ENCODE measurements at regions not wholly inside any gene's neighbourhood (a gene's known extent, or its start where the extent isn't known, plus 50 kb on each side); places are given as distances from the start of the nearest gene placed in this dataset.

GRCh38 chr17:33978889-33979288 lies 276.2 kb upstream of the CCL2 start:
- FAIRE-seq: no peak
- TF ChIP-seq POLR2A (IDR thresholded peaks at IDR 0.05; ENCODE audit: low read depth, low read length): no peak
- DNase-seq (ENCODE audit: insufficient read length, low spot score): no peak

- no peak for FAIRE-seq
Measured at GRCh38 chr17:33980193-33980592, 274.9 kb upstream of the CCL2 start.

GRCh38 chr17:33981711-33982601 lies 273.1 kb upstream of the CCL2 start:
- no peak for TF ChIP-seq POLR2A (IDR thresholded peaks at IDR 0.05; ENCODE audit: low read depth, low read length)
- no peak for DNase-seq (ENCODE audit: insufficient read length, low spot score)
- no peak for FAIRE-seq

More at GRCh38 chr17:33980193-33980592, 274.9 kb upstream of the CCL2 start:
- TF ChIP-seq POLR2A (IDR thresholded peaks at IDR 0.05; ENCODE audit: low read depth, low read length): no peak
- no peak for DNase-seq (ENCODE audit: insufficient read length, low spot score)

- DNase-seq (ENCODE audit: insufficient read length, low spot score) (no peak), FAIRE-seq (no peak)
- no peak for TF ChIP-seq POLR2A (IDR thresholded peaks at IDR 0.05; ENCODE audit: low read depth, low read length)
Measured at GRCh38 chr17:33982909-33983308, 272.2 kb upstream of the CCL2 start.

- FAIRE-seq (no peak), DNase-seq (ENCODE audit: insufficient read length, low spot score) (no peak)
- no peak for TF ChIP-seq POLR2A (IDR thresholded peaks at IDR 0.05; ENCODE audit: low read depth, low read length)
Measured at GRCh38 chr17:33983824-33984574, 271.1 kb upstream of the CCL2 start.

- DNase-seq (ENCODE audit: insufficient read length, low spot score): no peak
- TF ChIP-seq POLR2A (IDR thresholded peaks at IDR 0.05; ENCODE audit: low read depth, low read length): no peak
- no peak for FAIRE-seq
Measured at GRCh38 chr17:33986088-33986487, 269.0 kb upstream of the CCL2 start.

DNA sequence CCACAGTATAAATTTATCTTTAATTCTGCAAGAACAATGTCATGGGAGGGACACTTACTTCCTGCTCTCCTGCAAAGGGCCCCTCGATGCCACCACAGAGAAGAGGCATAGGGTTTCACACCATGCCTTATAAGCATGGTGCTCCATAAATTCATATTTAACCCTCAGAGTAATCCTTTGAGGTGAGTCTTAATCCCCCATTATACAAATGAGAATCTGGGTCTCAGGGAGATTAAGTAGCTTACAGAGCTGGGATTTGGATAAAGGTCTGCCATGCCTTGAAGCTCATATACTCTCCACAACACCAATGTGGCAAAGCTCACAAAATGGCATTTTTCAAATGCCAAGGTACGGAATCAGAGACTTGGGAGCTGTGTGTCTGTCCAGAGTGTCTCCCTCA lies 268.5 kb upstream of the CCL2 start:
- FAIRE-seq (no peak), DNase-seq (ENCODE audit: insufficient read length, low spot score) (no peak)
- no peak for TF ChIP-seq POLR2A (IDR thresholded peaks at IDR 0.05; ENCODE audit: low read depth, low read length)

DNA sequence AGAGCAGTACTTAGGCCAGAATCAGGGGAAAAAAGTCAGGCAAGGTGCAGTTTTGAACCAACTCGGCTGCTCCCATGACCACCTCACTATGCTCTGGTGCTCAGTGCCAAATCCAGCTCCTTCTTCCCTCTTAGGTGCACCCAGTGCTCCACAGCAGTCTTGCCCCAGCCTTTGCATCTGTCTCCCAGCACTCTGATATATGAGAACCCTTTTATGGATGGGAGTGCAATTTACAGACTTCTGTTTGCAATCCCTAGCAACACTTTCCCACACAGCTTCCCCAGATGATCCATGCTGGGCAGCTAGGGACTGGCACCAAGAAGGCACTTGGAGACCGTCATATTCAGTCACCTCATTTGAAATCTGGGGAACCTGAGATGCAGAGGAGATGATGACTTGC lies 267.9 kb upstream of the CCL2 start:
- FAIRE-seq: no peak
- DNase-seq (ENCODE audit: insufficient read length, low spot score): no peak
- TF ChIP-seq POLR2A (IDR thresholded peaks at IDR 0.05; ENCODE audit: low read depth, low read length): no peak

DNA sequence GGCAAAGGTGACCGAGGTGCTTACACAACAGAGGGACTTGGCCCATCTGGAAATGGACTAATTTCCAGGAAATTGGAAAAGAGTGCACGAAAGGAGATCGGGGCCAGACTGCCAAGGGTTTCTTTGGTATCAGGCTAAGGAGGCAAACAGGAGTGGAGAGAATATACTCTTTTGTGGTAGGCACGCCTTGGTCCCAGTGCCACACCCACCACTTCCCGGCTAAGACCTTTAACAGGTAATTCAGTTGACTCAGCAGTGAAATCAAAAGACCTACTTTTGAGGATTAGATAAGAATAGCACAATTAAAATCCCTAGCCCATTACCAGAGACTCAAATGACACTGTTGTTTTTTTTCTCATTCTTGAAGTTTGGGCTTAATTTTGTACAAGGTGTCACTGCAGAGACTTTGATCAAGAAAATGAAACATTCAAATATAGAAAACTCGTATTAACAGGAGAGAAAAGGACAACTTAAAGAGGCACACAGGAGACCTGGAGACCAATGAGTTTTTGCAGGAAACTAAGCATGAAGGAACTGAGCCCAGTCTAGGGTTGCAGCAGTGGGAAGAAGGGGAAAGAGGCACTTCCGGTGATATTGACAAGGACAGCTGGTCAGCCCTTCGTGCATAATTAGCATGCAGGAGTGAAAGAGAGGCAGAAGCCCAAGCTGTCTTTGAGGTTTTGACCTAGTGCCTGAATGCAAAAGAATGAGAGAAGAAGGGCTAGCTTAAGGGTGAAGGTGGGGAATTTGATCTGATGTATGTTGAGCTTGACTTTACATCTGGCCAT lies 265.5 kb upstream of the CCL2 start:
- TF ChIP-seq POLR2A (IDR thresholded peaks at IDR 0.05; ENCODE audit: low read depth, low read length): no peak
- no peak for DNase-seq (ENCODE audit: insufficient read length, low spot score)
- FAIRE-seq: no peak

DNA sequence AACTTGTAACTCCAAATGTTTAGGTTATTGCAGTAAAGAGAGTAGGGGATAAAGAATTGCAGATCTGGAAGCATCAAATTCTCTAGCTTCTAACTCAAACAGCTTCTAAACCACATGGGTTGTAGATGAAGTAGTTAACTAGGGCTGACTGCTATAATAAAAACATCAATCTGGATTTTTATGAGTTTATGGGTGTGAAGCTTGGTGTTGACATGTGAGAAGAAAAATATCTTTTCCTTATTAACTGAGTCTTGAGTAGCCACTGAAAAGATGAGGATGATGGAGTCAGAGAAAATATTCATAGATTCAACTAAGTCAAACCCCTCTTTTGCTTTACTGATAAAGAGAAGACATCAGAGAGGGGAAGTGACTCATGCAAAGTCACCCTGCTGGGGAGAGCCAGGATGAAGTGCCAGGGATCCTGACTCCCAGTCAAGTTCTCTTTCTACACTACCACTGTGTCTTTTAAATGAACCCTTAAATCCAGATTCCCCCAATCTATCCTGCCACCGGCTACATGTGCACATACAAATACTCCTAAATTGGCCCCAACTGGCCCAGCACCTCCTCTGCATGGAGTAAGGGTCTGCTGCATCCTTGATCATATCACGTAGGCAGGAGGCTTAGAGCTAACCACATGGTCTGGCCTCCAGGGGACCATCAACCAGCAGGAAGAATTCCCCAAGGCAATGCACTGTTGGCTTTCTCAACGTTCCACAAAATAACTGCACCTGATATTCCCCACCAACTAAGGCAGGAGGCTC lies 264.0 kb upstream of the CCL2 start:
- DNase-seq (ENCODE audit: insufficient read length, low spot score) (no peak), FAIRE-seq (no peak)
- TF ChIP-seq POLR2A (IDR thresholded peaks at IDR 0.05; ENCODE audit: low read depth, low read length): no peak

- no peak for TF ChIP-seq POLR2A (IDR thresholded peaks at IDR 0.05; ENCODE audit: low read depth, low read length)
- FAIRE-seq (no peak), DNase-seq (ENCODE audit: insufficient read length, low spot score) (no peak)
Measured at GRCh38 chr17:33992113-33992512, 263.0 kb upstream of the CCL2 start.

DNA sequence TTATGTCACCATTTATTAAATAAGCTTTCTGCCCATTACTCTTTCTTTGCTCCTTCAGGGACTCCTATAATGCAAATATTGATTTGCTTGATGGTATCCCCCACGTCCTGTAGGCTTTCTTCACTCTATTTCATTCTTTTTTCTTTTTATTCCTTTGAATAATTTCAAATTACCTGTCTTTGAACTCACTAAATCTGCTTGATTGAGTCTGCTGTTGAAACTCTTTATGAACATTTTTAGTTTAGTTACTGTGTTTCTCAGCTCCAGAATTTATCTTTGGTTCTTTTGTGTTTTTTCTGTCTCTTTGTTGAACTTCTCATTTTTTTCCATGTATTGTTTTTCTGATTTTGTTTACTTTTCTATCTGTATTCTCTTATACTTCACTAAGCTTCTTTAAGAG lies 254.4 kb upstream of the CCL2 start:
- no peak for FAIRE-seq

GRCh38 chr17:34001246-34001645 lies 253.8 kb upstream of the CCL2 start:
- FAIRE-seq (no peak), DNase-seq (ENCODE audit: insufficient read length, low spot score) (no peak)
- TF ChIP-seq POLR2A (IDR thresholded peaks at IDR 0.05; ENCODE audit: low read depth, low read length): no peak

More for the DNA sequence above, 254.4 kb upstream of the CCL2 start:
- no peak for DNase-seq (ENCODE audit: insufficient read length, low spot score)
- no peak for TF ChIP-seq POLR2A (IDR thresholded peaks at IDR 0.05; ENCODE audit: low read depth, low read length)
